BLaER1 treated with 17β-estradiol and CSF1 and Interleukin-3, amounts not matched to agents 10 nM and 100 nM (cell line): ENCODE measurements at regions not wholly inside any gene's neighbourhood (a gene's known extent, or its start where the extent isn't known, plus 50 kb on each side); places are given as distances from the start of the nearest gene placed in this dataset.

ENCODE experiments used
- H3K27ac ChIP-seq, 11 experiments: shearing (Covaris generic); formaldehyde crosslinking; 2 replicates each; pipeline ENCODE4 v1.8.1; 2022
- H3K27me3 ChIP-seq, 11 experiments: shearing (Covaris generic); formaldehyde crosslinking; 2 replicates each; pipeline ENCODE4 v1.8.1; 2022
- H3K36me3 ChIP-seq, 11 experiments: shearing (Covaris generic); formaldehyde crosslinking; 2 replicates each; pipeline ENCODE4 v1.8.1; 2022
- H3K4me1 ChIP-seq, 10 experiments: shearing (Covaris generic); formaldehyde crosslinking; 2 replicates each; pipeline ENCODE4 v1.8.1; 2022
- H3K4me2 ChIP-seq, 11 experiments: shearing (Covaris generic); formaldehyde crosslinking; 2 replicates each; pipeline ENCODE4 v1.8.1; 2022
- H3K4me3 ChIP-seq, 10 experiments: shearing (Covaris generic); formaldehyde crosslinking; 2 replicates each; pipeline ENCODE4 v1.8.1; 2022
- H3K9ac ChIP-seq, 11 experiments: shearing (Covaris generic); formaldehyde crosslinking; 2 replicates each; pipeline ENCODE4 v1.8.1; 2022
- H3K9me3 ChIP-seq, 11 experiments: shearing (Covaris generic); formaldehyde crosslinking; replicated peaks in 1 of 11; 2 replicates each; pipeline ENCODE4 v1.8.1; 2022
- H4K20me1 ChIP-seq, 11 experiments: shearing (Covaris generic); formaldehyde crosslinking; 2 replicates each; pipeline ENCODE4 v1.8.1; 2022
- Cebpa-rat ChIP-seq, 11 experiments: shearing (Covaris generic); IDR thresholded peaks; 2 replicates each; pipeline ENCODE4 v1.8.1; 2022

DNA sequence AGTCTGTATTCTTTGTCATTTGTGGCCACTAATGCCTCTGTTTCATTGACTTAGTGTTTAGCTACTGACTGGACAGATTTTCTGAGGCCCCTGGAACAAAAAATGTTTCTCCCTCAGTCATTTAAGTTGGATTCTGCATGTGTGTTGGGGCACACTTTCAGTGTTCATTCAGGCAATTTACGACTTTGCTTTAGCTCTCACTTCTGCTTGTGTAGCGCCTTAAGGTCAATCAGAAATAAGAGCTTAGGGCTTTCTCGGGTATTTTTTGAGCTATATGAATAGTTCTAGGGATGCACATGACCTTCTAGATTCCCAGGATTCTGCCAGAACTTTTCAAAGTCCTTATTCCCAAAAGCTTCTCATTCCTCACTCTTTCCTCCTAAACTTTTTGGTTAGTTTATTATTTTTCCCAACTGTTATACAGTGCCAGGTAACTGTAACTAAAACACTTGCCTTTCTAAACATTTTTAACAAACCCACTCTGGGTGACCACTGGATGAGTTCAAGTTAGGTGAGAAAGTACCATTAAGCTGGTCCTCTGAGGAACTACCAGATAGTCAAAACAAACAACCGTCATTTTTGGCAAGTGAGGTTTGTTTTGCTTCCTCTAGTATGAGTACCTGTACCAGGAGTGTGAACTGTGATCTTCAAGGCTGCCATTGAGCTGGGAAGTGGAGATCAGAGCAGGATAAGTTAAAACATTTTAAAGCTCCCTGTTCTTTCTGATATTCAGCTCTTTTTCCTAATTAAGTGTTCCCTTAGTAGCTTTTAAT, 571.3 kb upstream of the TLE4 start:
- Histone ChIP-seq H3K4me3 (no peak overlapping the region), H3K4me2 (no peak overlapping the region)

DNA sequence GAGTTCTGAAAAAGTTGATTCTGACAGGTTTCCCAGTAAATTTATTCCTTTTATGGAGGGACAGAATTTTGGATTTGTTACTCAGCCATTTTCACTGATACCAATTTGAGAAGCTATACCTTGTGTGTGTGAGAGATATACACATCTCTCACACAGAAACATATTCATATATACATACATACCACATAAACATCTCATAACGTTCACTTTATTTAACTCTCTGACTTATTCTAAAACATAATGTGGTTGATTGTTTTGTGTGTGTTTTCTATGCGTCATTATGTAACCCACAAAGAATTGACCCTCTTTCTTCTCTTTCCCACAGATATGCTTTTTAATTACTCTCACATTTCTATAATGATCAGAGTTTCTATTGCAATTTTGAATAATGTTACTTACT, 570.8 kb upstream of the TLE4 start:
- Histone ChIP-seq H3K4me3 (no peak overlapping the region), H3K27ac (no peak overlapping the region), H3K4me2 (no peak overlapping the region), H3K4me1 (no peaks in the 10 kb centered on the region), H3K36me3 (no peaks in the 10 kb centered on the region), H3K27me3 (no peaks in the 10 kb centered on the region), H3K9ac (no peak overlapping the region), H3K9me3 (no peaks in the 10 kb centered on the region), H4K20me1 (no peaks in the 10 kb centered on the region)
- TF ChIP-seq Cebpa-rat (IDR thresholded peaks at IDR 0.05) = no peak

More for the DNA sequence above, 571.3 kb upstream of the TLE4 start:
- Histone ChIP-seq H3K4me1 (no peaks in the 10 kb centered on the region), H3K27me3 (no peaks in the 10 kb centered on the region), H3K9me3 (no peaks in the 10 kb centered on the region), H3K9ac (no peak overlapping the region), H3K36me3 (no peaks in the 10 kb centered on the region), H4K20me1 (no peaks in the 10 kb centered on the region), H3K27ac (no peak overlapping the region)
- no peak for TF ChIP-seq Cebpa-rat (IDR thresholded peaks at IDR 0.05)

DNA sequence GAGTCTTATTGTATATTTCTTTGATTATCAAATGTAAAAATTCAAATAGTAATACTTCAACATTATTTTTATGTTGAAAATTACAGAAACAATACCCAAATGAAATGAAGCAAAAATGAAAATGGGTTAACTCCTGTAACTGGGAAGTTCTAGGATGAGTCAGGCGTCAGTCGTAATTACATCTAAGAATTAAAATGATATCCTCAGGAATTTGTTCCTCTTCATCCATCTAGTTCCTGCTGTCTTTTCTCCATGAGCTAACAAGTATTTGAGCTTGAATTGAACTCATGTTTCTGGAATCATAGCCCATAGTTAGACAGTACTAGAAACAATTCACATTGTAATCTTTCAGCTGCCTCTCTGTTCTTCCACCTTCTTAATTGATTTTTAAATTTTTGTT, 568.3 kb upstream of the TLE4 start:
- H3K4me3 ChIP-seq = no peak overlapping the region
- no peaks in the 10 kb centered on the region for H4K20me1 ChIP-seq
- H3K9ac ChIP-seq = no peak overlapping the region
- TF ChIP-seq Cebpa-rat (IDR thresholded peaks at IDR 0.05) = no peak
- no peaks in the 10 kb centered on the region for H3K27me3 ChIP-seq
- peaks cover 0 to 2% (median 0%) of the 10 kb centered on the region in 11 experiments; a peak in 1 of 22 replicates for H3K9me3 ChIP-seq
- peaks cover 0 to 15% (median 5%) of the 10 kb centered on the region in 10 experiments; a peak in 13 of 20 replicates for H3K4me1 ChIP-seq
- H3K36me3 ChIP-seq = no peaks in the 10 kb centered on the region
- no peak overlapping the region for H3K4me2 ChIP-seq
- no peak overlapping the region for H3K27ac ChIP-seq

DNA sequence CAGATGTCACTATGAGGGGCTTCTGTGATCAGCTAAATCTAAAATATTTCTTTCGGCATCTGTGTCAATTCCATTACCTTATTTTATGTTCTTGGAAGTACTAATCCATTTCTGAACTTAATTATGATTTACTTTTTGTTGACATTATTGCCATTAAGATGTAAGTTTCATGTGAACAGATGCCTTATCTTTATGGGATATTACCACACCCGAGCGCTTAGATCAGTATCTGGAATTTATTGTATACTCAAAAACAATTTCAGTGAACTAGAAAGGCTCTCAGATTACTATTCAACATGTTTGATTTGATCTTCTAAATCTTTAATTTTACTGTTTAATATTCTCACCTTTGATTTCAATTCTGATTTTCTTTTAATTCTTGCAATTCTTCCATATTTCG, 567.7 kb upstream of the TLE4 start:
- H3K9me3 ChIP-seq = peaks cover 0 to 4% (median 0%) of the 10 kb centered on the region in 11 experiments; a peak in 1 of 22 replicates
- no peak for TF ChIP-seq Cebpa-rat (IDR thresholded peaks at IDR 0.05)
- no peaks in the 10 kb centered on the region for H3K36me3 ChIP-seq
- no peak overlapping the region for H3K4me2 ChIP-seq
- H3K27me3 ChIP-seq = no peaks in the 10 kb centered on the region
- H3K9ac ChIP-seq = no peak overlapping the region
- no peaks in the 10 kb centered on the region for H4K20me1 ChIP-seq
- H3K27ac ChIP-seq = no peak overlapping the region
- H3K4me3 ChIP-seq = no peak overlapping the region
- H3K4me1 ChIP-seq = peaks cover 0 to 19% (median 10%) of the 10 kb centered on the region in 10 experiments; a peak in 13 of 20 replicates

DNA sequence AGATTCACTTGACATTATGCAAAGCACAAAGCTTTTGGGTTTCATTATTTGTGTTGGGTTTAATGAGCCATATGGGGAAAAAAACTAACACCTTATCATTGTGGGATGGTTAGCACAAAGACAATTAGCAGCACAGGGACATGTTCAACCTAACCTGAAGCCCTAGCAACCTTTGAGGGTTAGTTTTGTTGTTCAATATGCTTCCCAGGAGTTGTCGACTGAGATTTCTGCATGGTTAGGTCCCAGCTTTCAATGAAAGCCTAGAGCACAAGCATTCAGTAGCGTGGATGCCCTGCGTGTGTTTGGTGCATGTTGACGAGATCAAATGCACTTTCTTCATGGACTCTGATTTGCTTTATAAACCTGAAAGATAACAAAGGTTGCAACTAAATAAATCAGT, 565.2 kb upstream of the TLE4 start:
- no peaks in the 10 kb centered on the region for H3K36me3 ChIP-seq
- TF ChIP-seq Cebpa-rat (IDR thresholded peaks at IDR 0.05) = no peak
- no peaks in the 10 kb centered on the region for H4K20me1 ChIP-seq
- peaks cover 0 to 21% (median 13%) of the 10 kb centered on the region in 10 experiments; a peak in 13 of 20 replicates for H3K4me1 ChIP-seq
- no peak overlapping the region for H3K27ac ChIP-seq
- H3K9me3 ChIP-seq = peaks cover 0 to 4% (median 0%) of the 10 kb centered on the region in 11 experiments; a peak in 1 of 22 replicates
- H3K4me2 ChIP-seq = no peak overlapping the region; a peak in 1 of 22 replicates
- H3K4me3 ChIP-seq = no peak overlapping the region
- H3K9ac ChIP-seq = no peak overlapping the region
- H3K27me3 ChIP-seq = no peaks in the 10 kb centered on the region

DNA sequence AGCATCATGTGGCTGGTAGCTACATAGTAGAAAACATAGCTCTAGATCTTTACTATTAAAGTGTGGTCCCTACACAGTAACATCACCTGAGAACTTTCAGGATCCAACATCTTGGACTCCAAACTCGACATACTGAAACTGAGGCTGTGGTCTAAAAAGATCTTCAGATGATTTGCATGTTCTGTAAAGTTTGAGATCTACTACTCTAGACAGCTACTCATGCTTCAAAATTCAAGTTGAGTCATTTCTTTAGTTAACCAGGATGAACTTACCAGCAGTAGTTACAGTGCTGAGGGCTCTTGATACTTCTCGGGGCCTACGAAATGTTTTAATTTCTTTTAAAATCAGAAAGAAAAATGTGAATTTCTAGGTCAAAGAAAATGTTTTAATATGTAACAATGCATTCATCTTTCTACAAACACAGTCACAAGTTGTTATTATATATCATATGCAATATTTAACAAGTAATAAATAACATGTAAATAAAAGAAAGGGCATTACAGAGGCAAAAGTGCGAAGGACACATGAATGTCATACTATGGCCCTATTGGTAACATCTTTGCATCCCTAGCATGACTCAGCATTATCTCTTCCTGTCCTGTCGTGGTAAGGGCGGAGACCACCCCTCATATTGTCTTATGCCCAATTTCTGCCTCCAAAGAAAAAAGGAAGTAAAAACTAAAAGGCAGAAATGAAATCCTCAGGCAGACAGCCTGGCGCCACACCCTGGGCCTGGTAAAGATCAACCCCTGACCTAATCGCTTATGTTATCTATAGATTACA, 563.9 kb upstream of the TLE4 start:
- no peak for TF ChIP-seq Cebpa-rat (IDR thresholded peaks at IDR 0.05)
- Histone ChIP-seq H3K9me3 (peaks cover 0 to 4% (median 0%) of the 10 kb centered on the region in 11 experiments; a peak in 1 of 22 replicates), H3K4me1 (peaks cover 0 to 21% (median 13%) of the 10 kb centered on the region in 10 experiments; a peak in 13 of 20 replicates), H3K4me2 (peak overlapping the region in 7 of 11 experiments; percentile 7 to 76 (median 62); a peak in 12 of 22 replicates), H3K27ac (peak overlapping the region in 4 of 11 experiments; percentile 51 to 69 (median 59); a peak in 9 of 22 replicates), H4K20me1 (no peaks in the 10 kb centered on the region), H3K9ac (no peak overlapping the region), H3K36me3 (no peaks in the 10 kb centered on the region), H3K4me3 (no peak overlapping the region), H3K27me3 (no peaks in the 10 kb centered on the region)

DNA sequence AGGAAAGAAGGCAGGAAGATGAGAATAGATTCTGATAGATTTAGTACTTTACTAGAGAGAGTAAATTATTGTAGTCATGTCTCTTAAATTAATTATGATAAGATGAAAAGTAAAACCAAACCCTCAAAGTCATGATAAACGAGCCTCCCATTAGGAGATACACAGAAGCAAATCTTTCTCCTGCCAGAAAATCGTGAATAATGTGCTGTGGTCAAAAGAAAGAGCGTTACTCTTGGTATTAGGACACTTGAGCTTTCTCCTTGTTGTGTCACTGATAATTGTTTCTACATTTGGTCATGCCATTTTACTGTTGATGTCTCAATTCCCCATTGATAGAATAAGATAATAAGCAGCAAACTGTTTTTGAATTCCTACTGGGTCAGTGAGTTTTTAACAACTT, 562.8 kb upstream of the TLE4 start:
- H3K4me1 ChIP-seq = peaks cover 0 to 25% (median 14%) of the 10 kb centered on the region in 10 experiments; a peak in 14 of 20 replicates
- H3K4me2 ChIP-seq = peak overlapping the region in 6 of 11 experiments; percentile 35 to 76 (median 62); a peak in 9 of 22 replicates
- H3K36me3 ChIP-seq = no peaks in the 10 kb centered on the region
- H3K27me3 ChIP-seq = no peaks in the 10 kb centered on the region
- H3K27ac ChIP-seq = peak overlapping the region in 4 of 11 experiments; percentile 34 to 69 (median 59); a peak in 9 of 22 replicates
- no peak overlapping the region for H3K9ac ChIP-seq
- TF ChIP-seq Cebpa-rat (IDR thresholded peaks at IDR 0.05) = no peak
- H3K4me3 ChIP-seq = no peak overlapping the region
- no peaks in the 10 kb centered on the region for H4K20me1 ChIP-seq
- H3K9me3 ChIP-seq = peaks cover 0 to 4% (median 0%) of the 10 kb centered on the region in 11 experiments; a peak in 1 of 22 replicates

DNA sequence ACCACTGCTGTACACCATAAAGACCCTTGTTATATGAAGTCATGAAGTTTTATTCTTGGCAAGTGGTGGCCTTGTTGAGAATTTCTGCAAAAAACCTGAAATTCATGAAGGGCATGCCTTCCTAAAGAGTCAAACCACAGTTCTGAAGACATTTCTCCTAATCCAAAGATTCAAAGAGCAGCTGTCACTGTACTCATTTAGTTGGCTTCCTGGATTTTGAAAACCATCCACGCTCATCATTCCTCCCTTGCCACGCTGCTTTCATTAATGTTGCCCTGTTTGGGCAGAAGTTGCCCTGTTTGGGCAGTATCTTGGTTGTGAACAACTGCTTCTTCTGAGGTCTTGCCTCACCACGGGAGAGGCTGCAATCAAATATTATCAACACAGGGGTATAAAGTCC, 560.3 kb upstream of the TLE4 start:
- Histone ChIP-seq H3K27me3 (no peaks in the 10 kb centered on the region), H3K27ac (no peak overlapping the region), H3K4me3 (no peak overlapping the region), H3K4me1 (peaks cover 0 to 27% (median 14%) of the 10 kb centered on the region in 10 experiments; a peak in 14 of 20 replicates), H3K36me3 (no peaks in the 10 kb centered on the region), H3K9me3 (peaks cover 0 to 4% (median 0%) of the 10 kb centered on the region in 11 experiments; a peak in 1 of 22 replicates), H3K4me2 (no peak overlapping the region), H3K9ac (no peak overlapping the region), H4K20me1 (no peaks in the 10 kb centered on the region)
- TF ChIP-seq Cebpa-rat (IDR thresholded peaks at IDR 0.05) = no peak

DNA sequence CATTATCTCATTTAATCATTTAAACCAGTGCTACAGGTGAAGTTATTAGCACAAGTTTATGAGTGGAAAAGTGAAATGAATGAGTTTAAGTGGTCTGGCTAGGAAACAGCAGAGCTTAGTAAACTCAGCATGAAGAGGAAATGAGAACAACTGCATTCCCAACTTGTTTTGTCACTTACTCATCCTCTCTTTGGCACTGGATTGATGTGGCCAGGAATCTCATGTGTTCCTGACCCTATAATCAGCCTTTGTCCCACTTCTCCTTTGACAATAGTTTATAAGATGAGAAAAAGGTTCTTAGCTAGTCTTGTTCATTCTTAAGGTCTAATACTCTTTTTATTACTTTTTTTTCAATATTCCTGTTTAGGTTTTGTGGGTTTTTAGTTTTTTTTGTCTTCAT, 559.2 kb upstream of the TLE4 start:
- H3K9ac ChIP-seq = no peak overlapping the region
- H3K4me1 ChIP-seq = peaks cover 0 to 24% (median 11%) of the 10 kb centered on the region in 10 experiments; a peak in 13 of 20 replicates
- no peak overlapping the region for H3K27ac ChIP-seq
- H3K36me3 ChIP-seq = no peaks in the 10 kb centered on the region
- H3K27me3 ChIP-seq = no peaks in the 10 kb centered on the region
- no peak for TF ChIP-seq Cebpa-rat (IDR thresholded peaks at IDR 0.05)
- H4K20me1 ChIP-seq = no peaks in the 10 kb centered on the region
- no peak overlapping the region for H3K4me2 ChIP-seq
- no peak overlapping the region for H3K4me3 ChIP-seq
- peaks cover 0 to 4% (median 0%) of the 10 kb centered on the region in 11 experiments; a peak in 1 of 22 replicates for H3K9me3 ChIP-seq
